ENCODE measurements at regions not wholly inside any gene's neighbourhood (a gene's known extent, or its start where the extent isn't known, plus 50 kb on each side); places are given as distances from the start of the nearest gene placed in this dataset.

GRCh38 chr2:221285148-221285547 lies 287.0 kb downstream of the EPHA4 start:
- no peak for TF ChIP-seq CTCF (IDR thresholded peaks at IDR 0.05; ENCODE audit: low read depth, low read length, missing control alignments)
- no peak overlapping the region for H3K4me3 ChIP-seq (ENCODE audit: low read depth, low read length)
- no peak for DNase-seq (ENCODE audit: low read depth)

GRCh38 chr2:221286406-221286805 lies 285.7 kb downstream of the EPHA4 start:
- DNase-seq (ENCODE audit: low read depth): no peak
- no peak for TF ChIP-seq CTCF (IDR thresholded peaks at IDR 0.05; ENCODE audit: low read depth, low read length, missing control alignments)

GRCh38 chr2:221289389-221289788 lies 282.7 kb downstream of the EPHA4 start:
- no peak for TF ChIP-seq CTCF (IDR thresholded peaks at IDR 0.05; ENCODE audit: low read depth, low read length, missing control alignments)
- DNase-seq (ENCODE audit: low read depth): no peak
- no peak overlapping the region for H3K4me3 ChIP-seq (ENCODE audit: low read depth, low read length)

More at GRCh38 chr2:221286406-221286805, 285.7 kb downstream of the EPHA4 start:
- no peak overlapping the region for H3K4me3 ChIP-seq (ENCODE audit: low read depth, low read length)

GRCh38 chr2:221289846-221290245 lies 282.3 kb downstream of the EPHA4 start:
- DNase-seq (ENCODE audit: low read depth): no peak
- no peak overlapping the region for H3K4me3 ChIP-seq (ENCODE audit: low read depth, low read length)
- TF ChIP-seq CTCF (IDR thresholded peaks at IDR 0.05; ENCODE audit: low read depth, low read length, missing control alignments): no peak

- no peak for TF ChIP-seq CTCF (IDR thresholded peaks at IDR 0.05; ENCODE audit: low read depth, low read length, missing control alignments)
- no peak for DNase-seq (ENCODE audit: low read depth)
- H3K4me3 ChIP-seq (ENCODE audit: low read depth, low read length): no peak overlapping the region
Measured at GRCh38 chr2:221293949-221294742, 278.0 kb downstream of the EPHA4 start.

GRCh38 chr2:221304916-221305315 lies 267.2 kb downstream of the EPHA4 start:
- TF ChIP-seq CTCF (IDR thresholded peaks at IDR 0.05; ENCODE audit: low read depth, low read length, missing control alignments): no peak
- no peak for DNase-seq (ENCODE audit: low read depth)
- no peak overlapping the region for H3K4me3 ChIP-seq (ENCODE audit: low read depth, low read length)
